K562 (cell line): ENCODE measurements at regions not wholly inside any gene's neighbourhood (a gene's known extent, or its start where the extent isn't known, plus 50 kb on each side); places are given as distances from the start of the nearest gene placed in this dataset.

Experiments used
- ATAC-seq: fragments of 200-7000 bp; cut with Tn5 transposase; 3 replicates; pipeline ENCODE4 v1.9.1; 2020; ENCODE audit warnings: moderate library complexity
- BruUV-seq: library from RNA; stranded (reverse); fragments of 400-500 nt; replicated peaks from 2 replicates; lab custom pipeline; 2021; lab: Mats Ljungman, UMichigan
- CTCF ChIA-PET: fragments of 300-600 bp; formaldehyde crosslinking; extraction: SDS; loops from one replicate; lab custom pipeline; 2021; ENCODE audit warnings: low intra/inter-chr PET ratio; lab: Yijun Ruan, JAX
- POLR2A ChIA-PET: fragments of 300-600, 350-650 bp; sonication (Branson Sonifier 250); formaldehyde crosslinking; extraction: SDS; loops from one replicate; lab custom pipeline; 2021; ENCODE audit warnings: antibody characterized with exemption, inconsistent platforms; lab: Yijun Ruan, JAX
- DNase-seq, 4 experiments: peaks; one replicate each; pipeline versions ENCODE4 v3.0.0 to v3.0.0-alpha.2; 2011 to 2018; ENCODE audit warnings: low spot score in 3 of 4, mixed read lengths in 3 of 4; ENCODE audit errors: extremely low read depth in 1 of 4
- FAIRE-seq: peaks from 2 replicates; lab custom pipeline; 2011; peaks lifted over from hg19 to GRCh38; lab: Jason Lieb, UNC
- H2AFZ ChIP-seq: 2 replicates; pipeline ENCODE4 v1.6.0; 2011; ENCODE audit warnings: low read depth, low read length, control low read depth, inconsistent platforms
- H3K27ac ChIP-seq: fragments of 200-600 bp; 3 replicates; pipeline ENCODE4 v1.8.0; 2011; ENCODE audit warnings: low read depth, mild to moderate bottlenecking, control low read depth, inconsistent platforms, low read length, moderate library complexity, mixed read lengths; ENCODE audit errors: extremely low read depth
- H3K27me3 ChIP-seq, 2 experiments: fragments of 300-600 bp in 1 of 2; 2 replicates in 1 of 2; 3 replicates in 1 of 2; pipeline versions ENCODE4 v1.6.0 to v1.8.0; 2011; ENCODE audit warnings: inconsistent platforms in 2 of 2, low read length in 2 of 2, mild to moderate bottlenecking in 1 of 2, mixed read lengths in 1 of 2, moderate library complexity in 1 of 2; ENCODE audit not compliant: control insufficient read depth in 2 of 2, insufficient read depth in 2 of 2
- H3K36me3 ChIP-seq: fragments of 300-600 bp; 3 replicates; pipeline ENCODE4 v1.8.0; 2011; ENCODE audit warnings: mild to moderate bottlenecking, low read length, inconsistent platforms; ENCODE audit not compliant: control insufficient read depth, insufficient read depth
- H3K4me1 ChIP-seq, 2 experiments: fragments of 200-600 bp in 1 of 2; replicated peaks in 1 of 2; 2 replicates in 1 of 2; 3 replicates in 1 of 2; pipeline versions ENCODE4 v1.5.1 to v1.8.0; 2011; ENCODE audit warnings: inconsistent platforms in 2 of 2, low read length in 2 of 2, mild to moderate bottlenecking in 1 of 2, mixed read lengths in 1 of 2, moderate library complexity in 1 of 2; ENCODE audit not compliant: control insufficient read depth in 2 of 2, insufficient read depth in 2 of 2
- H3K4me2 ChIP-seq: 2 replicates; pipeline ENCODE4 v1.6.1; 2011; ENCODE audit warnings: low read length, control low read depth, inconsistent platforms, mixed read lengths; ENCODE audit not compliant: insufficient read depth
- H3K4me3 ChIP-seq: fragments of 200-600 bp; sonication (generic), shearing (Covaris generic); 2 replicates; pipeline ENCODE4 v1.5.1; 2016; ENCODE audit warnings: control low read depth, inconsistent platforms
- H3K79me2 ChIP-seq: fragments of 200-600 bp; 3 replicates; pipeline ENCODE4 v1.8.0; 2011; ENCODE audit warnings: low read length, inconsistent platforms; ENCODE audit not compliant: control insufficient read depth, insufficient read depth
- H3K9ac ChIP-seq, 2 experiments: 2 replicates each; pipeline versions ENCODE4 v1.6.0 to v1.6.1; 2011; ENCODE audit warnings: low read depth in 2 of 2, low read length in 2 of 2, control low read depth in 1 of 2, inconsistent platforms in 1 of 2, mild to moderate bottlenecking in 1 of 2, mixed read lengths in 1 of 2; ENCODE audit not compliant: insufficient read depth in 1 of 2
- H3K9me1 ChIP-seq: one replicate; pipeline ENCODE4 v1.6.0; 2011; ENCODE audit warnings: inconsistent platforms, mild to moderate bottlenecking, low read length, moderate library complexity; ENCODE audit not compliant: control insufficient read depth, insufficient read depth
- H3K9me3 ChIP-seq: replicated peaks from 2 replicates; pipeline ENCODE4 v1.5.1; 2011; ENCODE audit warnings: low read depth, low read length, inconsistent platforms; ENCODE audit not compliant: control insufficient read depth, insufficient read depth
- H4K20me1 ChIP-seq: replicated peaks from 2 replicates; pipeline ENCODE4 v1.6.1; 2011; ENCODE audit warnings: low read length, inconsistent platforms, mixed read lengths; ENCODE audit not compliant: control insufficient read depth, insufficient read depth
- FOXA1 ChIP-seq: fragments of 450-650 bp; IDR thresholded peaks from 2 replicates; pipeline ENCODE4 v1.6.1; 2016; ENCODE audit warnings: mild to moderate bottlenecking, borderline replicate concordance
- GABPA ChIP-seq: fragments of 200-800 bp; sonication (Bioruptor generic); conservative IDR thresholded peaks from 2 replicates; pipeline ENCODE4 v1.6.1; 2016; ENCODE audit warnings: low read depth, missing genetic modification characterization, missing compliant biosample characterization
- LCOR ChIP-seq: sonication (generic); formaldehyde crosslinking; IDR thresholded peaks from 2 replicates; pipeline ENCODE4 v1.8.0; 2022; ENCODE audit warnings: mild to moderate bottlenecking, missing genetic modification reagents
- NFE2 ChIP-seq: IDR thresholded peaks from 2 replicates; pipeline ENCODE4 v1.6.1; 2014; ENCODE audit warnings: antibody characterized with exemption, low read depth
- PCBP1 ChIP-seq: fragments of 200-400 bp; formaldehyde crosslinking; IDR thresholded peaks from 2 replicates; pipeline ENCODE4 v1.6.1; 2018; ENCODE audit warnings: mild to moderate bottlenecking, low read depth, low read length; ENCODE audit not compliant: poor library complexity, severe bottlenecking
- PRDM10 ChIP-seq: fragments of 450-650 bp; IDR thresholded peaks from 2 replicates; pipeline ENCODE4 v1.6.1; 2018; ENCODE audit not compliant: partially characterized antibody
- SRSF9 ChIP-seq: fragments of 200-400 bp; formaldehyde crosslinking; IDR thresholded peaks from 2 replicates; pipeline ENCODE4 v1.6.1; 2017; ENCODE audit warnings: low read depth, low read length, borderline replicate concordance
- STAT6 ChIP-seq: sonication (generic); formaldehyde crosslinking; IDR thresholded peaks from 2 replicates; pipeline ENCODE4 v1.8.1; 2023; ENCODE audit warnings: mild to moderate bottlenecking, missing genetic modification reagents
- THAP12 ChIP-seq: fragments of 250-450 bp; sonication (Bioruptor Pico); IDR thresholded peaks from 2 replicates; pipeline ENCODE4 v1.9.0; 2021; ENCODE audit warnings: mild to moderate bottlenecking, inconsistent platforms
- ZC3H4 ChIP-seq: sonication (generic); formaldehyde crosslinking; IDR thresholded peaks from 2 replicates; pipeline ENCODE4 v1.9.0; 2021; ENCODE audit warnings: missing genetic modification reagents, borderline replicate concordance
- ZNF79 ChIP-seq: fragments of 250-450 bp; sonication (Bioruptor Pico); IDR thresholded peaks from 2 replicates; pipeline ENCODE4 v1.4.0; 2020; ENCODE audit warnings: low read depth, mild to moderate bottlenecking, moderate library complexity
- WGBS: fragments of 100-300 bp; shearing (Covaris generic); methylation state at CpG from one replicate; pipeline ENCODE4 v1.1.6; 2016; ENCODE audit warnings: low coverage, mixed read lengths; ENCODE audit not compliant: insufficient coverage; ENCODE audit errors: missing lambda C conversion rate; 5-methylcytosine and 5-hydroxymethylcytosine counted together
- in situ Hi-C: fragments of 300-500 bp; cut with MboI; formaldehyde crosslinking; loops from 4 replicates; pipeline ENCODE4 v1.15.0; 2018; ENCODE audit warnings: inconsistent platforms, mixed read lengths
- intact Hi-C: fragments of 100-400 bp; cut with micrococcal nuclease; formaldehyde crosslinking; loops from 2 replicates; pipeline ENCODE4 v1.14.2; 2022

GRCh38 chr16:52312716-52313115 is 234.2 kb downstream of the TOX3 start (continued):
- TF ChIP-seq STAT6: no peak

GRCh38 chr16:52309446-52310416 is 237.2 kb downstream of the TOX3 start:
- H3K4me2 ChIP-seq: no peak overlapping the region
- intact Hi-C loops (no loop called here), in situ Hi-C loops (no loop called here)
- no peak overlapping the region for H2AFZ ChIP-seq
- ChIA-PET CTCF (no interaction called here), POLR2A (no interaction called here)
- H3K9ac ChIP-seq: no peak overlapping the region
- WGBS: 0% methylated on average over 6 of the region's 6 CpGs
- ATAC-seq (no peak), FAIRE-seq (no peak), DNase-seq (no peak)
- BruUV-seq: no TSS peak
- H3K4me3 ChIP-seq: no peak overlapping the region
- H3K36me3 ChIP-seq: no peaks in the 10 kb centered on the region
- H3K9me1 ChIP-seq: no peaks in the 10 kb centered on the region
- H3K79me2 ChIP-seq: no peaks in the 10 kb centered on the region
- H3K27ac ChIP-seq: no peak overlapping the region
- H4K20me1 ChIP-seq: no peaks in the 10 kb centered on the region
- no peaks in the 10 kb centered on the region for H3K27me3 ChIP-seq
- 0 out of 2 replicates have a peak, but pooled peaks cover 2% of the 10 kb centered on the region for H3K9me3 ChIP-seq
- H3K4me1 ChIP-seq: no peaks in the 10 kb centered on the region
- TF ChIP-seq NFE2 (no peak), GABPA (tag) (no peak), THAP12 (CRISPR knock-in tag) (no peak), ZNF79 (CRISPR knock-in tag) (no peak), PCBP1 (no peak), SRSF9 (no peak), PRDM10 (no peak), ZC3H4 (CRISPR knock-in tag) (no peak), FOXA1 (no peak), LCOR (CRISPR knock-in tag) (no peak)
